HG03575 (cell line): ENCODE measurements at regions not wholly inside any gene's neighbourhood (a gene's known extent, or its start where the extent isn't known, plus 50 kb on each side); places are given as distances from the start of the nearest gene placed in this dataset.

Experiments used
- ATAC-seq: cut with Tn5 transposase; IDR thresholded peaks from one replicate; pipeline ENCODE4 v1.9.1; 2021; ENCODE audit not compliant: unreplicated experiment, insufficient number of reproducible peaks, low FRiP score; ENCODE audit errors: extremely low read depth

GRCh38 chr12:90090929-90091651, 382.5 kb upstream of the ATP2B1 start:
- ATAC-seq: no peak

GRCh38 chr12:90086281-90086680, 377.6 kb upstream of the ATP2B1 start:
- no peak for ATAC-seq

- ATAC-seq: no peak
Measured at GRCh38 chr12:90085494-90086274, 377.0 kb upstream of the ATP2B1 start.

GRCh38 chr12:90084018-90084417, 375.4 kb upstream of the ATP2B1 start:
- no peak for ATAC-seq

- ATAC-seq: no peak
Measured at GRCh38 chr12:90080616-90081015, 372.0 kb upstream of the ATP2B1 start.

- no peak for ATAC-seq
Measured at GRCh38 chr12:90079529-90080210, 371.0 kb upstream of the ATP2B1 start.

- no peak for ATAC-seq
Measured at GRCh38 chr12:90078344-90078743, 369.7 kb upstream of the ATP2B1 start.

- no peak for ATAC-seq
Measured at GRCh38 chr12:90077756-90078155, 369.1 kb upstream of the ATP2B1 start.

- ATAC-seq: no peak
Measured at GRCh38 chr12:90076851-90077319, 368.2 kb upstream of the ATP2B1 start.

GRCh38 chr12:90075685-90076084, 367.0 kb upstream of the ATP2B1 start:
- ATAC-seq: no peak

- no peak for ATAC-seq
Measured at GRCh38 chr12:90074086-90074485, 365.4 kb upstream of the ATP2B1 start.

GRCh38 chr12:90071996-90072395, 363.4 kb upstream of the ATP2B1 start:
- no peak for ATAC-seq

GRCh38 chr12:90069711-90070110, 361.1 kb upstream of the ATP2B1 start:
- no peak for ATAC-seq

GRCh38 chr12:90067791-90068190, 359.2 kb upstream of the ATP2B1 start:
- no peak for ATAC-seq

GRCh38 chr12:90064852-90065801, 356.5 kb upstream of the ATP2B1 start:
- ATAC-seq: no peak

- ATAC-seq: no peak
Measured at GRCh38 chr12:90062799-90063198, 354.2 kb upstream of the ATP2B1 start.

GRCh38 chr12:90061809-90062208, 353.2 kb upstream of the ATP2B1 start:
- ATAC-seq: no peak

- ATAC-seq: no peak
Measured at GRCh38 chr12:90060031-90060430, 351.4 kb upstream of the ATP2B1 start.

- ATAC-seq: no peak
Measured at GRCh38 chr12:90058704-90059103, 350.1 kb upstream of the ATP2B1 start.
